Fibroblast of the aortic adventitia (primary cell): ENCODE measurements at regions not wholly inside any gene's neighbourhood (a gene's known extent, or its start where the extent isn't known, plus 50 kb on each side); places are given as distances from the start of the nearest gene placed in this dataset.

ENCODE experiments used
- DNase-seq: peaks from one replicate; pipeline ENCODE4 v3.0.0-alpha.2; 2010; ENCODE audit warnings: low read depth
- H3K4me3 ChIP-seq: 2 replicates; pipeline ENCODE4 v1.5.1; 2011; ENCODE audit warnings: low read depth, mild to moderate bottlenecking, control low read depth, low read length, moderate library complexity
- CTCF ChIP-seq: IDR thresholded peaks from 2 replicates; pipeline ENCODE4 v1.5.1; 2011; ENCODE audit warnings: mild to moderate bottlenecking, low read length, control low read depth, inconsistent platforms; ENCODE audit not compliant: insufficient read depth

GRCh38 chr10:8566737-8567136 lies 512.2 kb downstream of the GATA3 start:
- DNase-seq, result no peak
- no peak for TF ChIP-seq CTCF
- H3K4me3 ChIP-seq, result no peak overlapping the region

GRCh38 chr10:8568401-8568800 lies 513.9 kb downstream of the GATA3 start:
- TF ChIP-seq CTCF, result no peak
- DNase-seq, result no peak
- no peak overlapping the region for H3K4me3 ChIP-seq

GRCh38 chr10:8575620-8576019 lies 521.1 kb downstream of the GATA3 start:
- TF ChIP-seq CTCF, result no peak

GRCh38 chr10:8576281-8576680 lies 521.8 kb downstream of the GATA3 start:
- no peak for TF ChIP-seq CTCF
- DNase-seq, result no peak

More at GRCh38 chr10:8575620-8576019, 521.1 kb downstream of the GATA3 start:
- DNase-seq, result no peak
- no peak overlapping the region for H3K4me3 ChIP-seq

GRCh38 chr10:8576911-8577310 lies 522.4 kb downstream of the GATA3 start:
- H3K4me3 ChIP-seq, result no peak overlapping the region
- DNase-seq, result no peak
- TF ChIP-seq CTCF, result no peak

More at GRCh38 chr10:8576281-8576680, 521.8 kb downstream of the GATA3 start:
- H3K4me3 ChIP-seq, result no peak overlapping the region

- TF ChIP-seq CTCF, result no peak
- DNase-seq, result no peak
- H3K4me3 ChIP-seq, result no peak overlapping the region
Observed at GRCh38 chr10:8577686-8578085, 523.2 kb downstream of the GATA3 start.

- H3K4me3 ChIP-seq, result no peak overlapping the region
- TF ChIP-seq CTCF, result no peak
- no peak for DNase-seq
Observed at GRCh38 chr10:8581521-8582225, 527.2 kb downstream of the GATA3 start.
